Large intestine (tissue), 3 donors: ENCODE measurements at regions not wholly inside any gene's neighbourhood (a gene's known extent, or its start where the extent isn't known, plus 50 kb on each side); places are given as distances from the start of the nearest gene placed in this dataset.

ENCODE experiments used
- DNase-seq, 2 donors: peaks; one replicate each; pipeline versions ENCODE4 v3.0.0 to v3.0.0-alpha.2; 2013
- H3K27ac ChIP-seq: one replicate; pipeline ENCODE4 v1.5.1; 2013; ENCODE audit warnings: low read length
- H3K27me3 ChIP-seq: 2 replicates; pipeline ENCODE4 v1.6.1; 2013; ENCODE audit warnings: low read length; ENCODE audit not compliant: control insufficient read depth, insufficient read depth
- H3K36me3 ChIP-seq: 2 replicates; pipeline ENCODE4 v1.6.1; 2013; ENCODE audit warnings: low read length; ENCODE audit not compliant: control insufficient read depth, insufficient read depth
- H3K4me1 ChIP-seq: one replicate; pipeline ENCODE4 v1.6.1; 2013; ENCODE audit warnings: low read length; ENCODE audit not compliant: control insufficient read depth, insufficient read depth
- H3K4me3 ChIP-seq: one replicate; pipeline ENCODE4 v1.5.1; 2013; ENCODE audit warnings: low read length
- H3K9me3 ChIP-seq: one replicate; pipeline ENCODE4 v1.6.1; 2013; ENCODE audit warnings: mild to moderate bottlenecking, low read depth, low read length, moderate library complexity; ENCODE audit not compliant: control insufficient read depth
- WGBS: methylation state at CpG from one replicate; pipeline ENCODE4 v1.1.5; 2013; ENCODE audit warnings: low lambda C conversion rate; ENCODE audit not compliant: insufficient coverage; 5-methylcytosine and 5-hydroxymethylcytosine counted together

- Histone ChIP-seq H3K36me3 (no peaks in the 10 kb centered on the region), H3K27me3 (no peaks in the 10 kb centered on the region), H3K9me3 (no peaks in the 10 kb centered on the region), H3K27ac (no peak overlapping the region), H3K4me3 (no peak overlapping the region), H3K4me1 (no peaks in the 10 kb centered on the region)
- 80% methylated on average over 4 of the region's 12 CpGs for WGBS
- DNase-seq = no peak
Observed at GRCh38 chr7:68573271-68574005, 1024.8 kb upstream of the AUTS2 start.

DNA sequence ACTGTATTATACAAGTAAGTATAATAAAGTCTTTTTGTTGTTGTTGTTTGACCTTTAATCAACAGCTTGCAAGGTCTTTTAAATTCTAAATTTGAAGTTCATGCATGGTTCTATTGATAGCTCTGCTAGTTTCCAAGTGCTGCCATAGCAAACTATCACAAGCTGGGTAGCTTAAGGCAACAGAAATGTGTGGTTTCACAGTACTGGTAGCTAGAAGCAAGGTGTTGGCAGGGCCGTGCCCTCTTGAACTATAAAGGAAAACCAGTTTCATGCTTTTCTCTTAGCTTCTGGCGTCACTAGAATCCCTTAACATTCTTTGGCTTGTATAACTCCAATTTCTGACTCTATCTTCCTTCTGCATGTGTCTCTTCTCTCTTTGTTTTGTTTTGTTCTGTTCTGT lies 1021.9 kb upstream of the AUTS2 start:
- H3K4me3 ChIP-seq = no peak overlapping the region
- no peaks in the 10 kb centered on the region for H3K36me3 ChIP-seq

GRCh38 chr7:68581417-68581816 lies 1016.9 kb upstream of the AUTS2 start:
- Histone ChIP-seq H3K4me1 (no peaks in the 10 kb centered on the region), H3K27me3 (no peaks in the 10 kb centered on the region), H3K4me3 (no peak overlapping the region), H3K27ac (no peak overlapping the region), H3K9me3 (no peaks in the 10 kb centered on the region), H3K36me3 (no peaks in the 10 kb centered on the region)
- WGBS = 100% methylated on average over 1 of the region's 1 CpG
- no peak for DNase-seq

More for the DNA sequence above, 1021.9 kb upstream of the AUTS2 start:
- no peaks in the 10 kb centered on the region for H3K27me3 ChIP-seq
- H3K27ac ChIP-seq = no peak overlapping the region
- DNase-seq = no peak
- H3K4me1 ChIP-seq = no peaks in the 10 kb centered on the region
- WGBS = no CpG with 5 or more reads among the region's 2 CpGs
- H3K9me3 ChIP-seq = no peaks in the 10 kb centered on the region

- Histone ChIP-seq H3K27ac (no peak overlapping the region), H3K4me3 (no peak overlapping the region), H3K4me1 (no peaks in the 10 kb centered on the region), H3K9me3 (no peaks in the 10 kb centered on the region), H3K36me3 (no peaks in the 10 kb centered on the region), H3K27me3 (no peaks in the 10 kb centered on the region)
- peak in 1 of 2 donors; percentile 13 for DNase-seq
- WGBS = no CpG with 5 or more reads among the region's 4 CpGs
Observed at GRCh38 chr7:68587599-68587998, 1010.7 kb upstream of the AUTS2 start.

DNA sequence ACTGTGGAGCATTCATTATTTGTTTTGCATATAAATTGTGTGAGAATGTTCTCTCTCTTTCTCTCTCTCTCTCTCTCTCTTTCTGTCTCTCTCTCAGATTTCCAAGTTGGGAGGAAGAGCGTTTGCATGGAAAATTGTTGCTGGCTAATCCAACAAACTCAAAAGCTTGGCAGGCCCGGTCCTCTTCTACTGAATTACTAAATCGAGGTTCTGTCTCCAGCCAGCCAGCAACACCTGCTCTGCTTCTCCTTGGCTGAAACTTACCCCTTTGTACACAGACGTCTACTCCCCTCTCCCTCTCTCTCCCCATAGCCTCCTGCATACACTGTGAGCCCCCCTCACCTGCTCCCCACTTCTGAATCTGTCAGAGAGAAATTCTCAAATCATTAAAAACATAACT lies 996.4 kb upstream of the AUTS2 start:
- DNase-seq = peak in 1 of 2 donors; percentile 37
- Histone ChIP-seq H3K27ac (peak overlapping the region; percentile 51), H3K4me3 (no peak overlapping the region), H3K9me3 (no peaks in the 10 kb centered on the region), H3K4me1 (peaks cover 11% of the 10 kb centered on the region), H3K36me3 (no peaks in the 10 kb centered on the region), H3K27me3 (no peaks in the 10 kb centered on the region)
- WGBS = 80% methylated on average over 1 of the region's 4 CpGs

GRCh38 chr7:68604541-68604940 lies 993.7 kb upstream of the AUTS2 start:
- H3K27ac ChIP-seq = no peak overlapping the region
- no peaks in the 10 kb centered on the region for H3K36me3 ChIP-seq
- no peak overlapping the region for H3K4me3 ChIP-seq
- WGBS = no CpG with 5 or more reads among the region's 1 CpG
- DNase-seq = no peak
- peaks cover 11% of the 10 kb centered on the region for H3K4me1 ChIP-seq
- no peaks in the 10 kb centered on the region for H3K27me3 ChIP-seq
- no peaks in the 10 kb centered on the region for H3K9me3 ChIP-seq

GRCh38 chr7:68610701-68611100 lies 987.6 kb upstream of the AUTS2 start:
- no peak overlapping the region for H3K4me3 ChIP-seq
- no peaks in the 10 kb centered on the region for H3K36me3 ChIP-seq
- H3K27me3 ChIP-seq = no peaks in the 10 kb centered on the region
- H3K4me1 ChIP-seq = no peaks in the 10 kb centered on the region
- WGBS = no CpG with 5 or more reads among the region's 1 CpG
- peaks cover 2% of the 10 kb centered on the region for H3K9me3 ChIP-seq
- DNase-seq = no peak
- no peak overlapping the region for H3K27ac ChIP-seq

DNA sequence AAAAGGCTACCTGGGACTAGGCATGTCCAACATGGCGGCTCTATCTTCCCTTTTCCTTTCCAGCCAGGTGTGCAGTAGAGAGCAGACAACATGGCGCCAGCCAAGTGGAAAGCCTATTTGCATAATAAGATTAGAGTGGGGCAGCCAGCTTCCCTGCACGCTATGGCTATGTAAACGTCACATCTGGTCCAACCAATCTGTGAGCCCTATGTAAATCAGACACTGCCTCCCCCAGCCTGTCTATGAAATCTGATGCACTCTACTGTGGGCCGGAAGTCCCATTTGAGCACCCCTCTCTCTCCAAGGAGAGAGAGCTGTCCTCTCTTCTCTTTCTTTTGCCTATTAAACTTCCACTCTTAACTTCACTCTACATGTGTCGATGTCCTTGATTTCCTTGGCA lies 984.9 kb upstream of the AUTS2 start:
- Histone ChIP-seq H3K27me3 (no peaks in the 10 kb centered on the region), H3K9me3 (peaks cover 4% of the 10 kb centered on the region), H3K36me3 (no peaks in the 10 kb centered on the region), H3K27ac (no peak overlapping the region), H3K4me1 (no peaks in the 10 kb centered on the region), H3K4me3 (no peak overlapping the region)
- WGBS = 83% methylated on average over 1 of the region's 6 CpGs
- no peak for DNase-seq

GRCh38 chr7:68613897-68614296 lies 984.4 kb upstream of the AUTS2 start:
- peaks cover 4% of the 10 kb centered on the region for H3K9me3 ChIP-seq
- H3K4me1 ChIP-seq = no peaks in the 10 kb centered on the region
- no peak for DNase-seq
- no peaks in the 10 kb centered on the region for H3K27me3 ChIP-seq
- WGBS = 66% methylated on average over 4 of the region's 4 CpGs
- H3K36me3 ChIP-seq = no peaks in the 10 kb centered on the region
- H3K27ac ChIP-seq = no peak overlapping the region
- no peak overlapping the region for H3K4me3 ChIP-seq

- WGBS = 80% methylated on average over 1 of the region's 3 CpGs
- no peaks in the 10 kb centered on the region for H3K4me1 ChIP-seq
Observed at GRCh38 chr7:68619526-68619925, 978.7 kb upstream of the AUTS2 start.

GRCh38 chr7:68622500-68622899 lies 975.8 kb upstream of the AUTS2 start:
- H3K9me3 ChIP-seq = no peaks in the 10 kb centered on the region
- WGBS = no CpG with 5 or more reads among the region's 3 CpGs
- H3K4me3 ChIP-seq = no peak overlapping the region
- no peak for DNase-seq
- no peak overlapping the region for H3K27ac ChIP-seq
- H3K4me1 ChIP-seq = no peaks in the 10 kb centered on the region
- no peaks in the 10 kb centered on the region for H3K36me3 ChIP-seq
- no peaks in the 10 kb centered on the region for H3K27me3 ChIP-seq

More at GRCh38 chr7:68619526-68619925, 978.7 kb upstream of the AUTS2 start:
- H3K9me3 ChIP-seq = peaks cover 4% of the 10 kb centered on the region
- H3K4me3 ChIP-seq = no peak overlapping the region
- no peaks in the 10 kb centered on the region for H3K27me3 ChIP-seq
- no peak for DNase-seq
- H3K27ac ChIP-seq = no peak overlapping the region
- no peaks in the 10 kb centered on the region for H3K36me3 ChIP-seq
